Nephron (organoid): ENCODE measurements at regions not wholly inside any gene's neighbourhood (a gene's known extent, or its start where the extent isn't known, plus 50 kb on each side); places are given as distances from the start of the nearest gene placed in this dataset.
"Not testable (repeated sequence)": the region's sequence is repeated elsewhere in the genome, so short reads cannot be mapped to it uniquely, and the experiment has no call there.

ENCODE experiments used
- H3K27ac Mint-ChIP-seq, 3 experiments: 2 replicates each; pipeline ENCODE4 v1.8.0; 2020; ENCODE audit warnings: mixed read lengths in 3 of 3, mild to moderate bottlenecking in 2 of 3, moderate library complexity in 1 of 3
- H3K27me3 Mint-ChIP-seq: 2 replicates; pipeline ENCODE4 v1.8.0; 2021; ENCODE audit warnings: low read depth, mild to moderate bottlenecking, moderate library complexity, mixed read lengths
- H3K36me3 Mint-ChIP-seq: 2 replicates; pipeline ENCODE4 v1.8.0; 2020; ENCODE audit warnings: low read depth, mixed read lengths
- H3K4me1 Mint-ChIP-seq: 2 replicates; pipeline ENCODE4 v1.8.0; 2020; ENCODE audit warnings: mixed read lengths
- H3K4me3 Mint-ChIP-seq, 3 experiments: 2 replicates each; pipeline ENCODE4 v1.8.0; 2020; ENCODE audit warnings: mild to moderate bottlenecking in 3 of 3, mixed read lengths in 3 of 3, moderate library complexity in 2 of 3
- H3K9me3 Mint-ChIP-seq: 2 replicates; pipeline ENCODE4 v1.8.0; 2020; ENCODE audit warnings: mixed read lengths
- TF ChIP-seq, protein P1 (sequence below), 3 experiments: fragments of 200-600 bp; sonication (generic); IDR thresholded peaks; one replicate each; pipeline ENCODE4 v1.5.0; 2021; ENCODE audit warnings: antibody characterized with exemption in 3 of 3; ENCODE audit not compliant: unreplicated experiment in 3 of 3

DNA sequence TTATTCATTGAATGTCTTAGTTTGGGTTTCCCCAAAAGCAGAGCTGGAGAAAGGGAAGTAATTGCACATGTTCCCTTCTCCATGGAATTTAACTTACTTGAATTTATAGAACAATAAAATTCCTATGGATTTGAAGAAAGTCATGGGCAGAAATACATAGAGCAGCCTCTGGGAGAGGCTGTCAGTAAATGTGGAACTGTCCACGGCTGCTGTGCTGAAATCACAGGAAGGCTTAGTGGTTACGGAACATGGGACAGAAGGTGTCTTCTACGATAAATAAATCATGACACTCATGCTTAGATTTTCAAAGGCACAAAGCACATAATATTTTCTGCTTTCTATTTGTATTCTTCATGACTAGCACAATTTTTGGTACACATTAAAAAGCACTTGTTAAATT, 440.6 kb upstream of the IZUMO3 start:
- Mint-ChIP-seq H3K4me1 (no peaks in the 10 kb centered on the region), H3K27ac (no peak overlapping the region), H3K36me3 (no peaks in the 10 kb centered on the region), H3K27me3 (no peaks in the 10 kb centered on the region), H3K9me3 (no peaks in the 10 kb centered on the region), H3K4me3 (no peak overlapping the region)
- TF ChIP-seq, protein P1, sequence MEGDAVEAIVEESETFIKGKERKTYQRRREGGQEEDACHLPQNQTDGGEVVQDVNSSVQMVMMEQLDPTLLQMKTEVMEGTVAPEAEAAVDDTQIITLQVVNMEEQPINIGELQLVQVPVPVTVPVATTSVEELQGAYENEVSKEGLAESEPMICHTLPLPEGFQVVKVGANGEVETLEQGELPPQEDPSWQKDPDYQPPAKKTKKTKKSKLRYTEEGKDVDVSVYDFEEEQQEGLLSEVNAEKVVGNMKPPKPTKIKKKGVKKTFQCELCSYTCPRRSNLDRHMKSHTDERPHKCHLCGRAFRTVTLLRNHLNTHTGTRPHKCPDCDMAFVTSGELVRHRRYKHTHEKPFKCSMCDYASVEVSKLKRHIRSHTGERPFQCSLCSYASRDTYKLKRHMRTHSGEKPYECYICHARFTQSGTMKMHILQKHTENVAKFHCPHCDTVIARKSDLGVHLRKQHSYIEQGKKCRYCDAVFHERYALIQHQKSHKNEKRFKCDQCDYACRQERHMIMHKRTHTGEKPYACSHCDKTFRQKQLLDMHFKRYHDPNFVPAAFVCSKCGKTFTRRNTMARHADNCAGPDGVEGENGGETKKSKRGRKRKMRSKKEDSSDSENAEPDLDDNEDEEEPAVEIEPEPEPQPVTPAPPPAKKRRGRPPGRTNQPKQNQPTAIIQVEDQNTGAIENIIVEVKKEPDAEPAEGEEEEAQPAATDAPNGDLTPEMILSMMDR (IDR thresholded peaks at IDR 0.05; ENCODE audit: unreplicated experiment in 3 of 3), result no peak

DNA sequence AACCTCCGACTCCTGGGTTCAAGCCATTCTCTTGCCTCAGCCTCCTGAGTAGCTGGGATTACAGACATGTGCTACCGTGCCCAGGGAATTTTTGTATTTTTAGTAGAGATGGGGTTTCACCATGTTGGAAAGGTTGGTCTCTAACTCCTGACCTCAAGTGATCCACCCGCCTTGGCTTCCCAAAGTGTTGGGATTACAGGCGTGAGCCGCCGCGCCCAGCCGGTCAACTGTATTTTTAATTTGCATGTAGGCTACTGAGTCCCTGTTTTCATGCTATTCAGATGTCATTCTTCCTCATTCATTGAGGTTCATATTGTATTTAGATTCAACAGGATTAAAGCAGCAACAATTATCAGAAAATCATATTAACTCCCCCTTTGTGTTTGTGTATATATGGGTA, 425.1 kb upstream of the IZUMO3 start:
- H3K27ac Mint-ChIP-seq, H3K9me3 Mint-ChIP-seq, H3K27me3 Mint-ChIP-seq, H3K4me1 Mint-ChIP-seq, H3K4me3 Mint-ChIP-seq, H3K36me3 Mint-ChIP-seq: not testable (repeated sequence)

DNA sequence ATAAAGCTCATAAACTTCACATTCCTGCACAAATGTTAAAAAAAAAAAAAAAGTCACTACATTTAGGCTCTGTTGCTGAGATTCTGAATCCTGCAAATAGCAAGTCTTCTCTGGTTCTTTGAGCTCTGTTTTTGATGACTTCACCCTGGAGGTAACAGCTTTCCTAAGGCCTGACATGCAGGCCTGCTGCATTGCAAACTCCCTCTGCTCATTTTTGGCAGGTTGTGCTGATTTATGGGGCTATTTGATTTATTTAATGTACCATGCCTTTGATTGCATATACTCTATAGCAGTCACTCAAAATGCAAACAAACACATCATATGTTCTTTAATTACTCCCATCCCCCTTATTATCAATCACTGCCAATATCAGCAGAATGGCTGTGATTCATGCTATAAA, 416.1 kb upstream of the IZUMO3 start:
- Mint-ChIP-seq H3K9me3 (no peaks in the 10 kb centered on the region), H3K36me3 (no peaks in the 10 kb centered on the region), H3K27me3 (no peaks in the 10 kb centered on the region), H3K27ac (no peak overlapping the region), H3K4me3 (no peak overlapping the region), H3K4me1 (no peaks in the 10 kb centered on the region)
- TF ChIP-seq, protein P1 (IDR thresholded peaks at IDR 0.05; ENCODE audit: unreplicated experiment in 3 of 3), result no peak

DNA sequence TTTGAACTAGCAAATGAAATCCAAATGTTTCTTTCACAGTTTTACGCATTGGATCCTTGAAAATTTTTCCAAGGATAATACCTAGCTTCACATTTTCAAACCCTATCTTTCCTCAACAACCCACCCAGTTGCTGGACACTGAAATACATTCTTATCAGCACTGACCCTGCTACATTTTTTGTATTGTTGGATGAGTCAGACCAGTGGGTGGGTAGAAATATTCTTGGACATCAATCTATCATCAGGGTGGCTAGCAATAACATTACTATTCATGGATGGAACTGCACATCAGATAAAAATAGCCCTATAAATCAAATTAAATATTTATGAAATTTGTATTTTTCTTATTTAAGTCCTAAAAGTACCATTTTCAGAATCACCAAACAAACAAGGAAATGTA, 407.4 kb upstream of the IZUMO3 start:
- Mint-ChIP-seq H3K4me3 (no peak overlapping the region), H3K4me1 (no peaks in the 10 kb centered on the region), H3K27me3 (no peaks in the 10 kb centered on the region), H3K36me3 (no peaks in the 10 kb centered on the region), H3K9me3 (no peaks in the 10 kb centered on the region), H3K27ac (no peak overlapping the region)
- TF ChIP-seq, protein P1 (IDR thresholded peaks at IDR 0.05; ENCODE audit: unreplicated experiment in 3 of 3), result no peak

DNA sequence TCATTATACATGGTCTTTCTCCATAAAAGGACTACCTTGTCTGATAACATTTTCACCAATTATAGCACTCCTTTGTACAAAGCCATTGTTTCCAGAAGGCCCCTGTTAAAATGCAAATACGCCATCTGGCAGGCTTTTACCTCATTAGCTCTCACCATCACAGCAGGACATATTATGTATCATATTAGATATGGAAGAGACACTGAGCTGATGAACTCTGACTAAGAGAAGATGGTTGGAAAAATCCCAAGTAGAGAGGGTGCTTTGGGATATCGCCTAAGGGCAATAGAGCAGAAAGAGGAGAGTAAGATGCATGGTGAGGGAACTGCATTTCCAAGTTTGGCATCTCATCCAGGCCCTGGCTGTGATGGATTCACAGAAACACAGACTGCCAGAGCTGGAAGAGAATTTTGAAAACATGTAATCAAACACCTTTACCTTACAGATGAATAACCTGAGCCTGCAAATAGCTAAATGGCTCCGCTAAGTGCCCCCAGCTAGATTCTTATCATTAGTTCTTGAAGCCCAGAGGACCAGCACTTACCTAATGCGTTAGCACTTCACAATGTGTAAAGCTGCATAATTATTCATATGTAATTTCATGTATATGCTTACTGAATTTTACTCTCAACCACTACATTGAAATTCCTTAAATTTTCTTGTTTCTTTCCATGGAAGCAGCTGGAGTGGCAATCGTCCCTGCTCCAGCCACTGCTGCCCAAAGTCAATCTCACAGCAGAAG, 393.6 kb upstream of the IZUMO3 start:
- H3K36me3 Mint-ChIP-seq, result no peaks in the 10 kb centered on the region
- no peak overlapping the region for H3K27ac Mint-ChIP-seq
- TF ChIP-seq, protein P1 (IDR thresholded peaks at IDR 0.05; ENCODE audit: unreplicated experiment in 3 of 3), result no peak
- H3K4me1 Mint-ChIP-seq, result no peaks in the 10 kb centered on the region
- H3K4me3 Mint-ChIP-seq, result no peak overlapping the region
- H3K27me3 Mint-ChIP-seq, result no peaks in the 10 kb centered on the region
- no peaks in the 10 kb centered on the region for H3K9me3 Mint-ChIP-seq

DNA sequence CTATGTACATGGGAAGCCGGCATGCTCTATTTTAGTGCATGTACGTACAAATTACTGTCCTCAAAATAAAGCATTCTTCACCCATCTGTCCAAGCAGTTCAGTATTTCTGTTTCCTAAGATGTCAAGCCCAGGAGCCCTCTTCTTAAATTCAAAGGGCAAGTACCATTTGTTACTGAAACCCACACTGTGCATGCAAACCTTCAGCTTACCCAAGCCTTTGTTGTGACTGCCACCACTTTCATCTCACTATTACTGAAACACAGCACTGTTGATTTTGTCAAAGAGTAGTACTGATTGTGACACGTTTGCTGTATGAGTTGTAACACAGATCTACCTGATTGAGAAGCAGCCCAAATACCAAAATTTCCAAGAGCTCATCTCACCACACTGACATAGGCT, 390.4 kb upstream of the IZUMO3 start:
- no peak overlapping the region for H3K4me3 Mint-ChIP-seq
- no peaks in the 10 kb centered on the region for H3K9me3 Mint-ChIP-seq
- H3K36me3 Mint-ChIP-seq, result no peaks in the 10 kb centered on the region
- no peaks in the 10 kb centered on the region for H3K27me3 Mint-ChIP-seq
- no peak overlapping the region for H3K27ac Mint-ChIP-seq
- no peaks in the 10 kb centered on the region for H3K4me1 Mint-ChIP-seq
- TF ChIP-seq, protein P1 (IDR thresholded peaks at IDR 0.05; ENCODE audit: unreplicated experiment in 3 of 3), result no peak
